GM12874 (cell line): ENCODE measurements at regions not wholly inside any gene's neighbourhood (a gene's known extent, or its start where the extent isn't known, plus 50 kb on each side); places are given as distances from the start of the nearest gene placed in this dataset.

ENCODE experiments used
- TF ChIP-seq, protein P1 (sequence below): IDR thresholded peaks from 2 replicates; pipeline ENCODE4 v1.5.1; 2011; ENCODE audit warnings: low read depth, mild to moderate bottlenecking, control low read depth, low read length, moderate library complexity; ENCODE audit not compliant: insufficient read depth

DNA sequence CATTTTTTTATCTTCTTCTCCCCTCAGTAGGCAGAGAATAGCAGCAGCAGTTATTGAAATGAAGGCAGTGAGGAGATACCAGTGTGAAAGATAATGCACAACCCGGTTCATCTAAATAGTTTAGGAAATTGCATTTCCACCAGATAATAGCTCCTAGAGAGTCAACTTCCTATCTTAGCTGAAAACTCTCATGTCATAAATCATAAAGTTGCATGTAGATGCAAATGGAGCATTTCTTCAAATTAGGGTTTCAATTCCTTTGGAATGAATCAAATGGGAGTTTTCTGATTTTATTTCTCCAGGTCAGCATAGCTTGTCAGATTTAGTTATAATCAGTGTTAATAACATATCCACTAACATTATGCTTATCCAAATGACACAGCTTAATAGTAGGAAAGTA, 335.3 kb downstream of the CNTNAP4 start:
- TF ChIP-seq, protein P1, sequence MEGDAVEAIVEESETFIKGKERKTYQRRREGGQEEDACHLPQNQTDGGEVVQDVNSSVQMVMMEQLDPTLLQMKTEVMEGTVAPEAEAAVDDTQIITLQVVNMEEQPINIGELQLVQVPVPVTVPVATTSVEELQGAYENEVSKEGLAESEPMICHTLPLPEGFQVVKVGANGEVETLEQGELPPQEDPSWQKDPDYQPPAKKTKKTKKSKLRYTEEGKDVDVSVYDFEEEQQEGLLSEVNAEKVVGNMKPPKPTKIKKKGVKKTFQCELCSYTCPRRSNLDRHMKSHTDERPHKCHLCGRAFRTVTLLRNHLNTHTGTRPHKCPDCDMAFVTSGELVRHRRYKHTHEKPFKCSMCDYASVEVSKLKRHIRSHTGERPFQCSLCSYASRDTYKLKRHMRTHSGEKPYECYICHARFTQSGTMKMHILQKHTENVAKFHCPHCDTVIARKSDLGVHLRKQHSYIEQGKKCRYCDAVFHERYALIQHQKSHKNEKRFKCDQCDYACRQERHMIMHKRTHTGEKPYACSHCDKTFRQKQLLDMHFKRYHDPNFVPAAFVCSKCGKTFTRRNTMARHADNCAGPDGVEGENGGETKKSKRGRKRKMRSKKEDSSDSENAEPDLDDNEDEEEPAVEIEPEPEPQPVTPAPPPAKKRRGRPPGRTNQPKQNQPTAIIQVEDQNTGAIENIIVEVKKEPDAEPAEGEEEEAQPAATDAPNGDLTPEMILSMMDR, result no peak

DNA sequence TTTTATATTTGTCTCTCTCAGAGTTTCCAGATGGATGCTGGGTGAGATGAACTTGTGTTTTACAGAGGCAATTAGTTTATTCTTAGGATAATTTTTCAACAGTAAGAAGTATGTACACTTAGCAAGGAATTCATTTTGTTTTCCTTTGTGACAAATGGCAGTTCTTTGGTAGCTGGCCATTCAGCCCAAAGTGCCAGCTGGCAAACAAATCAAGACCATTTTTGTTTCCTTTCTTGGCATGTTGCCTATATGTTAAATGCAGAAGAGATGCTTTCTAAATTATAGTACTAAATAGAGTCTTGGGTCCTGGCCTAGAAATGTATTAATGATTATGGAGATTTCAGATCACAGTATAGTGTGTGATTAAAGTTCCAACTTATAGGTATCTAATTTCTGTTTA, 337.1 kb downstream of the CNTNAP4 start:
- TF ChIP-seq, protein P1, result no peak

DNA sequence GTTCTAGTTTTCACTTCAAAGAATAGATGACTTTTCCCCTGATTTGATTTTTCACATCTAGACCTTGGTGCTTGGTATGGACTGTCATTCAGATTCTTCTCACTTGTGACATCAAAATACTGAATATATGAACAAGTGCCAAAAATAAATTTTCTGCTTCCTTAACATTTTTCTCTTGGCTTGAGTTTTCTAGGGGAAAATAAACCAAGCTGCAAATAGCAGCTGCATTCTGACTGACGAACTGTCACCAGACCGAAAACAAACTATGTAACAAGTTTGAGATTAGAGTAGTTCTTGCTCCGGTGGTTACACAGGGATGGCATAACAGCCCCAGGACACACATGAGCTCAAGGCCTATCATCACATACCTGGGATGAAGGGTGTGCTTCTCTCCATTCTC, 345.7 kb downstream of the CNTNAP4 start:
- TF ChIP-seq, protein P1, result no peak

DNA sequence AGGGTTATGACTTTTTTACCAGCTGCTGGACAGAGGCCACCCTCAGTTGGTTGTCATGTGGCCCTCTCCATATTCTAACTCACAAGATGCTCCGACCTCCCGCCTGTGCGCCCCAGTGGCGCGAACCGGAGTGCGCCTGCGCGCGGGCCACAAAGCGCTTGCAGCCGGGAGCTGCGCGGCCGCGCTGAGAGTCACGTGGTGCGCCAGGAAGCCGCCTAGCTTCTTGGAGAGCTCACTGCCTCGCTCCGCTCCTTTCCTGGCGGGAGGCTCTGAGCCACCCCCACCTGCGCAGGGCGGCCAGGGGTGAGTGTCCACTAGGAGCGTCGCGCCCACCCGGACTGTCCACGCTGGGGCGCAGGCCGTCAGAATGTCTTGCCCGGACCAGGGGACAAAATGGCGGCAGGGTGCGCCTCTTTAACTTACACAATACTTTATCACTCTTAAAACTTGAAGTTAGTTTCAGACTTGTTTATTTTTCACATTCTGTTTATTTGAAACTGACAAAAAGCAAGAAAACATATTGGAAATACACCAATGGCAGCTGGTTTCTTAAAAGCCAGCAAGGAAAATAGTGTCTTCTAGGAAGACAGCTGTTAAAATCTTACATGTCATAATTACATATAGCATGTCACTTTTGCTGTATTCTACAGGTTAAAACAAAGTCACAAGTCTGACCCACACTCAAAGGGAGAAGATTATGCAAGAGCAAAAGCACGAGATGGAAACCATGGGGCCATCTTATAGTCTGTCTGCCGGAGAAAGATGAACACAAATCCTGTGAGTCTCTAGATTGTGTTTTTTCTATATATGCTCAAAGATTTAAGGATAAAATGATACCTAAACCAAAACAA, 357.9 kb downstream of the CNTNAP4 start:
- TF ChIP-seq, protein P1, result no peak

DNA sequence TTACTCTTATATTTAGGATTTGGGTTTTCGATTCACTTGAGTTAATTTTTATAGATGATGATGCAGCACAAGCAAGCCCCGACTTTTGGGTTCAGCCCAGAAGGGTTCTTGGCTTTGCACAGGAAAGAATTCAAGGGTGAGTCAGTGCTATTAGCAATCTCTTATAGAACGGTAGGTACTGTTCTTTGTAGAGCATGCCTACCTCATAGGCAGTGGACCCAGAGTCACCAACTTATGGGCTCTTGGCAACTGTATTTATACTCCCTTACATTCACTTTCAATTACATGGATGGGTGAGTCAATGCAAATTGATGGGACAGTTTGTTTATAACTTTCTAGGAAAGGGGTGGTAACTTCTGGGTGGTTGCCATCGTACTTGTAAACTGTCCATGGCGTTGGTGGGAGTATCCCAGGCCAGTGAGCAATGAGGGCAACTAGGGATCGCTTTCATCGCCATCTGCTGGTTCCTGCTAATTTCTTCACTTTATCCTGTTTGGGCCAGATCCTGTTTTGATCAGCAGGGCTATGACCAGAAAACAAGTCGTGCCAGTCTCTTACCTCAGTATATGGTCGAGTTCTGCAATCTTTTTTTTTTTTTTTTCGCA, 362.6 kb downstream of the CNTNAP4 start:
- TF ChIP-seq, protein P1, result peak; percentile 31; the same call in 1 of the 2 replicates

DNA sequence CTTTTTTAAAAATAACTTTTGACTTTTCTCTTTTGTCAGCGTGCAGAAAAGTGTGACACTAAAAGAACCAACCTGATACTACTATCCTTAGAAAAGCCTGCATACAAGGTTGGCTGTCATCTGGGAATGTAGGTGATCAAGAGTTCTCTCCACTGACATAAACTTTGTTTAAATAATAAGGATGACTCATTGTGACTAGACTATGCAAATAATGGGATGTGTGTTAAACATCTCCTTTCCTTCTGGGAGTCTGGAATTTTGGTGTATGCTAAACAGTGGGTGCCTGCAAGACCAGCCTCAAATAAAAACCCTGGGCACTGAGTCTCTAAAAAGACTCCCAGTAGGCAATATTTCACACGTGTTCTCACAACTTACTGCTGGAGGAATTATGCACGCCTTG, 373.4 kb downstream of the CNTNAP4 start:
- TF ChIP-seq, protein P1, result no peak

DNA sequence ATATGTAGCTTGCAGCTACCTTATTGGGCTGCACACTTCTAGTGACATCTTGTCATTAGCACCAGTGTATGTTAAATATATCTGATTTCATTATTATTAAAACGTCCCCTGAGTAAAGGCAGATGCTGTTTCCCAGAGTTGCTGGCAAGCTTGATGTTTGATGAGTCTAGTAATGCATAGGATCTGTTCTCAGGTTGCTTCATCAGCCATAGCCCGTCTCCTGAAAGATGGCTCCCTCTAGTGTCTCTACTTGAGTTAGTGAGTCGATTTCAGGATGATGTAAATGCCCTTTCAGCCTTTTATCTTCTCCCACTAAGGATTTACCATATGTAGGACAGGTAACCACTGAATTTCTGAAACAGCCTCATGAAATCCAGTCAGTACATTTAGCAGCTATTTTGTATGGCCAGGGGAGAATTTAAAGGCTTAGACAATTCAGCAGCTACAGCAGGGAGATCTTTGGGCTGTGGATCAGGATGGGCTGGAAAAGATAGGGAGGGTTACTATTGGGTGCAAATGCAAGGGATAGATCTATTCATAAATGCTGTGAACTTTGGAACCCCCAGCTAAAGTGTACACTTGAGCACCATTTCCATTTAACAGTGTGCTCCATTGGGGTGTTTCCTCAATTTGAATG, 376.3 kb downstream of the CNTNAP4 start:
- TF ChIP-seq, protein P1, result peak; percentile 55
